ENCODE measurements at regions not wholly inside any gene's neighbourhood (a gene's known extent, or its start where the extent isn't known, plus 50 kb on each side); places are given as distances from the start of the nearest gene placed in this dataset.

GRCh38 chr18:45399146-45399545, 216.1 kb upstream of the SLC14A2 start:
- Histone ChIP-seq H3K9me3 (no peaks in the 10 kb centered on the region), H3K4me3 (ENCODE audit: low read depth in 1 of 2, low read length in 1 of 2) (no peak overlapping the region), H3K27me3 (no peaks in the 10 kb centered on the region), H3K36me3 (no peaks in the 10 kb centered on the region), H3K27ac (no peak overlapping the region), H3K4me1 (ENCODE audit: control insufficient read depth in 1 of 2, insufficient read depth in 1 of 2, low read depth in 1 of 2, low read length in 1 of 2) (no peaks in the 10 kb centered on the region)
- no peak for TF ChIP-seq CTCF (IDR thresholded peaks at IDR 0.05)

- Histone ChIP-seq H3K27ac (no peak overlapping the region), H3K27me3 (no peaks in the 10 kb centered on the region)
- no peak for TF ChIP-seq CTCF (IDR thresholded peaks at IDR 0.05)
Observed at GRCh38 chr18:45399643-45400042, 215.6 kb upstream of the SLC14A2 start.

GRCh38 chr18:45402485-45403056, 212.7 kb upstream of the SLC14A2 start:
- H3K4me3 ChIP-seq (ENCODE audit: low read depth in 1 of 2, low read length in 1 of 2): no peak overlapping the region
- no peak overlapping the region for H3K27ac ChIP-seq
- TF ChIP-seq CTCF (IDR thresholded peaks at IDR 0.05): no peak
- no peaks in the 10 kb centered on the region for H3K9me3 ChIP-seq
- no peaks in the 10 kb centered on the region for H3K36me3 ChIP-seq
- no peaks in the 10 kb centered on the region for H3K27me3 ChIP-seq
- H3K4me1 ChIP-seq (ENCODE audit: control insufficient read depth in 1 of 2, insufficient read depth in 1 of 2, low read depth in 1 of 2, low read length in 1 of 2): no peaks in the 10 kb centered on the region

More at GRCh38 chr18:45399643-45400042, 215.6 kb upstream of the SLC14A2 start:
- Histone ChIP-seq H3K36me3 (no peaks in the 10 kb centered on the region), H3K4me1 (ENCODE audit: control insufficient read depth in 1 of 2, insufficient read depth in 1 of 2, low read depth in 1 of 2, low read length in 1 of 2) (no peaks in the 10 kb centered on the region), H3K9me3 (no peaks in the 10 kb centered on the region), H3K4me3 (ENCODE audit: low read depth in 1 of 2, low read length in 1 of 2) (no peak overlapping the region)

GRCh38 chr18:45403341-45404049, 211.8 kb upstream of the SLC14A2 start:
- Histone ChIP-seq H3K4me1 (ENCODE audit: control insufficient read depth in 1 of 2, insufficient read depth in 1 of 2, low read depth in 1 of 2, low read length in 1 of 2) (no peaks in the 10 kb centered on the region), H3K27ac (no peak overlapping the region), H3K27me3 (no peaks in the 10 kb centered on the region), H3K9me3 (no peaks in the 10 kb centered on the region), H3K36me3 (no peaks in the 10 kb centered on the region), H3K4me3 (ENCODE audit: low read depth in 1 of 2, low read length in 1 of 2) (no peak overlapping the region)
- TF ChIP-seq CTCF (IDR thresholded peaks at IDR 0.05): no peak

- no peaks in the 10 kb centered on the region for H3K4me1 ChIP-seq (ENCODE audit: control insufficient read depth in 1 of 2, insufficient read depth in 1 of 2, low read depth in 1 of 2, low read length in 1 of 2)
- no peak for TF ChIP-seq CTCF (IDR thresholded peaks at IDR 0.05)
- H3K27me3 ChIP-seq: no peaks in the 10 kb centered on the region
- no peak overlapping the region for H3K27ac ChIP-seq
- no peak overlapping the region for H3K4me3 ChIP-seq (ENCODE audit: low read depth in 1 of 2, low read length in 1 of 2)
- no peaks in the 10 kb centered on the region for H3K9me3 ChIP-seq
- H3K36me3 ChIP-seq: no peaks in the 10 kb centered on the region
Observed at GRCh38 chr18:45408218-45408617, 207.1 kb upstream of the SLC14A2 start.

All from neutrophil (primary cell).